22Rv1 (cell line): ENCODE measurements at regions not wholly inside any gene's neighbourhood (a gene's known extent, or its start where the extent isn't known, plus 50 kb on each side); places are given as distances from the start of the nearest gene placed in this dataset.
"Not testable (repeated sequence)": the region's sequence is repeated elsewhere in the genome, so short reads cannot be mapped to it uniquely, and the experiment has no call there.

Experiments
- H3K27ac ChIP-seq: fragments of 450-650 bp; 2 replicates; pipeline ENCODE4 v1.5.1; 2017
- CTCF ChIP-seq: fragments of 450-650 bp; IDR thresholded peaks from 2 replicates; pipeline ENCODE4 v1.5.1; 2017; ENCODE audit warnings: mild to moderate bottlenecking
- ZFX ChIP-seq: fragments of 450-650 bp; IDR thresholded peaks from 2 replicates; pipeline ENCODE4 v1.6.1; 2017; ENCODE audit warnings: antibody characterized with exemption, borderline replicate concordance

DNA sequence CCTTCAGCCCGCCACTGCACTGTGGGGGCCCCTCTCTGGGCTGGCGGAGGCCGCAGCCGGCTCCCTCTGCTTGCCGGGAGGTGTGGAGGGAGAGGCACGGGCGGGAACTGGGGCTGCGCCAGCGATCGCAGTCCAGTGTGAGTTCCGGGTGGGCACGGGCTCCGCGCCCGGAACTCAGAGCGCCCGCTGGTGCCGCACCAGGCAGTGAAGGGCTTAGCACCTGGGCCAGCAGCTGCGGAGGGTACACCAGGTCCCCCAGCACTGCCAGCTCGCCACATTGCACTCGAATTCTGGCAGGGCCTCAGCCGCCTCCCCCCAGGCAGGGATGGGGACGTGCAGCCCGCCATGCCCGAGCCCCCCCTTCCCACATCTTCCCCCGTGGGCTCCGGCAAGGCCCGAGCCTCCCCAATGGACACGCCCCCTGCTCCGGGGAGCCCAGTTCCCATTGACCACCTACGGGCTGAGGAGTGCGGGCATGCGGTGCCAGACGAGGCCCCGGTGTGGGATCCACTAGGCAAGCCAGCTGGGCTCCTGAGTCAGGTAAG, 135.9 kb upstream of the RFC3 start:
- TF ChIP-seq ZFX (no peak), CTCF (no peak)
- H3K27ac ChIP-seq: no peak overlapping the region

DNA sequence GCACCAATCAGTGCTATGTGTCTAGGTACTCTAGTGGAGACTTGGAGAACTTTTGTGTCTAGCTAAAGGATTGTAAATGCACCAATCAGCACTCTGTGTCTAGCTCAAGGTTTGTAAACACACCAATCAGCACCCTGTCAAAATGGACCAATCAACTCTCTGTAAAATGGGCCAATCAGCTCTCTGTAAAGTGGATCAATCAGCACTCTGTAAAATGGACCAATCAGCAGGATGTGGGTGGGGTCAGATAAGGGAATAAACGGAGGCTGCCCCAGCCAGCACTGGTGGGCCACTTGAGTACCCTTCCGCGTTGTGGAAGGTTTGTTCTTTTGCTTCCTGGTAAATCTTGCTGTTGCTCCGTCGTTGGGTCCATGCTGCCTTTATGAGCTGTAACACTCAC, 135.3 kb upstream of the RFC3 start:
- not testable (repeated sequence) for H3K27ac ChIP-seq

- no peak overlapping the region for H3K27ac ChIP-seq
- TF ChIP-seq CTCF (no peak), ZFX (no peak)
Observed at GRCh38 chr13:33683376-33683775, 134.6 kb upstream of the RFC3 start.

DNA sequence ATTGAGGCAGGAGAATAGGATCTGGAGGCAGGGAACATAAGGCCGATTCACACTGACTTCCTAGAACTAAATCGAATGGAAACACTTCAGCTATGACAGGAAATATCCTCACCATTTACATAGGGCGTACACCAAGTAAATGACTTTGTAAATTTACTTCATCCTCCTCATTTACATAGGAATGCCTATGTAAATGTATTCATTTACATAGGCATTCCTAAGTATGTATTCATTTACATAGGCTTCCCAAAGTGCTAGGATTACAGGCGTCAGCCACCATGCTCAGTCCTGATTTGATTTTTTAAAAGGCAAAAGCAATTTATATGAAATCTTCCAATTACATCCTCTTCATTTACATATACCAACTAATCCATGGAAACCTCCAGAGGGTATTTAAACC, 133.1 kb upstream of the RFC3 start:
- no peak overlapping the region for H3K27ac ChIP-seq
- TF ChIP-seq ZFX (no peak), CTCF (no peak)

GRCh38 chr13:33686772-33687480, 131.0 kb upstream of the RFC3 start:
- TF ChIP-seq CTCF (no peak), ZFX (no peak)
- no peak overlapping the region for H3K27ac ChIP-seq

- H3K27ac ChIP-seq: no peak overlapping the region
- TF ChIP-seq ZFX (no peak), CTCF (no peak)
Observed at GRCh38 chr13:33690354-33690753, 127.6 kb upstream of the RFC3 start.

DNA sequence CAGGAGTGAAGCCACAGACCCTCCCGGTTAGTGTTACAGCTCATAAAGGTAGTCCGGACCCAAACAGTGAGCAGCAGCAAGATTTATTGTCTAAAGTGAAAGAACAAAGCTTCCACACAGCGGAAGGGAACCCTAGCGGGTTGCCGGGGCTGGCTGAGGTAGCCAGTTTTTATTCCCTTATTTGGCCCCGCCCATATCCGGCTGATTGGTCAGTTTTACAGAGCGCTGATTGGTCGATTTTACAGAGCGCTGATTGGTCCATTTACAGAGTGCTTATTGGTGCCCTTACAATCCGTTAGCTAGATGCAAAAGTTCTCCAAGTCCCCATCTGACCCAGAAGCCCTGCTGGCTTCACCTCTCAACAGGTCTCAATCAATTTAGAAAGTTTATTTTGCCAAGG, 126.0 kb upstream of the RFC3 start:
- H3K27ac ChIP-seq: no peak overlapping the region
- TF ChIP-seq CTCF: no peak
- no peak for TF ChIP-seq ZFX

GRCh38 chr13:33692531-33692930, 125.4 kb upstream of the RFC3 start:
- H3K27ac ChIP-seq: no peak overlapping the region
- TF ChIP-seq ZFX (no peak), CTCF (no peak)
